Dedifferentiated amniotic fluid mesenchymal stem cell (primary cell): ENCODE measurements at regions not wholly inside any gene's neighbourhood (a gene's known extent, or its start where the extent isn't known, plus 50 kb on each side); places are given as distances from the start of the nearest gene placed in this dataset.
"Not testable (repeated sequence)": the region's sequence is repeated elsewhere in the genome, so short reads cannot be mapped to it uniquely, and the experiment has no call there.

Experiments
- DNase-seq: peaks from one replicate; pipeline ENCODE4 v3.0.0-alpha.2; 2016; ENCODE audit errors: extremely low spot score

- no peak for DNase-seq
These were observed 260.6 kb upstream of the NBEA start for GRCh38 chr13:34681405-34681955.

GRCh38 chr13:34695063-34695462 lies 247.0 kb upstream of the NBEA start:
- DNase-seq = no peak

DNA sequence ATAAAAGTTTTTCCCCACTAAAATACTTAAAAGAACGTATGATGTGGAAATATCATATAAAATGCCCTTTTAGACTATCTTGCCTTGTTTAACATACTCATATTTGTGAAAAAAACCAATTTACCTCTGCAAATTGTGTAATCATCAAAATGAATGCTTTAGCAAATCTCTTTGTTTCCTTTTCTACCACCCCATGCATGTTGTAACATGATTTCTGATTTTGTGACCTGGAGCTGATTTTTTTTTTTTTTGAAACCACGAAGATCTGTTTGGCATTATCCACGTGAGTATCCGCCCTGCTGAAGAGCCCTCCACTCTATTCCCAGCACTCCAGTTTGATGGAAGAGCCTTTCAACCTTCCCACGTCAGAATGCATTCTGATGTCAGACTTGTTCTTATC lies 245.8 kb upstream of the NBEA start:
- no peak for DNase-seq

DNA sequence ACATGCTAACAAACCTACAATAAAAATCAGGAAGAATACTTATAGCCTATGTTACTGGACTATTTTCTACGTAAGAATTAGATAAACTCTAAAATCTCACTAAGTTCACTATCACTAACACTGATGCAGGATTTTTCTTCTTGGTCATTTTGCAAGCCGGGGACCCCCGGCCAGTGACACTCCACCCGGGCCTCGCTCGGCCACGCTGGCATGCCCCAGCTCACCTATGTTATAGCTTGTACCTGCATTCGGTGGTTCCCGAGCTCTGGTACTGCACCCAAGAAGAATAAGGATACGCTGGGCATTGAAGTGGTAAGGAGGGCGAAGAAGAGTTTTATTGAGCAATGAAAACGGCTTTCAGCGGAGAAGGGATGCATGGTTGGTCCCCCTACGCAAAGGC lies 245.3 kb upstream of the NBEA start:
- DNase-seq = no peak

- DNase-seq = peak; percentile 61
These were observed 243.1 kb upstream of the NBEA start for GRCh38 chr13:34698945-34699344.

DNA sequence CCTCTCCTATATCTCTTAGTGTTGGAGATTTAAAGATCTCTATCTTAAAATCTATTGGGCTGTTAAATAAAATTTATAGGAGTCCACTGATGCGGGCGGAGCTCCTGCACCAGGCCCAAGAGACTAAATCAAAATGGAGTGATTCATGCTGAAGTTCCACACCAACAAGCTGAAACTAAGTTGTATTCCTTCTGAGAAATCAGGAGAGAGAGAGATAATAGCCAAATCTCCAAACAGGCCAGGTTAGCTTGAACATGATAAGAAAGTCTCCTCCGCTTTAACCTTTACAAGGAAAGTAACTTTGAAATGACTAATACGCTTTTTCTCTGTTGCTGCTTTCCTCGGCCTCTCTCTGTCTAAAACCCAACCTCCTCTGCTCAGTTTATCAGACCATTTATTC lies 241.9 kb upstream of the NBEA start:
- no peak for DNase-seq

DNA sequence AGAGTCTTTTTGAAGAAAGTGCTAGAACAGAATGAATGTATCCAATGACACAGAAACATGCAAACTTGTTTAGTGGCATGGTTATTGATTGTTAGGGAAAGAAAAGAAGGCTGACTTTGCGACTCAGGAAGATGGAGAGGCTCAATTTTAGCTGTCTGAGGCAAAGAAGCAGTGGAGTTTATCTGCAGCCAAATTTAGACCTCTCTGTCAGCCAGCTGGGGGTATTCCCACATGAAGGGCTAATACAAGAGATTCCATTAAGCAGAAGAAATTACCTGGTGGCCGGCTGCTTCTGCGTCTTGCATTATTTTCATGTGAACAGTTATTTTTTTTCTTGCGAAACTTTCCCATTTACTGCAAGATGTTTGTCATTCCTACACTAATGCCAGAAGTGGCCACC lies 240.2 kb upstream of the NBEA start:
- no peak for DNase-seq

- DNase-seq = no peak
These were observed 233.3 kb upstream of the NBEA start for GRCh38 chr13:34708566-34709313.

- no peak for DNase-seq
These were observed 222.8 kb upstream of the NBEA start for GRCh38 chr13:34719060-34719875.

- DNase-seq = no peak
These were observed 221.5 kb upstream of the NBEA start for GRCh38 chr13:34720618-34721017.

DNA sequence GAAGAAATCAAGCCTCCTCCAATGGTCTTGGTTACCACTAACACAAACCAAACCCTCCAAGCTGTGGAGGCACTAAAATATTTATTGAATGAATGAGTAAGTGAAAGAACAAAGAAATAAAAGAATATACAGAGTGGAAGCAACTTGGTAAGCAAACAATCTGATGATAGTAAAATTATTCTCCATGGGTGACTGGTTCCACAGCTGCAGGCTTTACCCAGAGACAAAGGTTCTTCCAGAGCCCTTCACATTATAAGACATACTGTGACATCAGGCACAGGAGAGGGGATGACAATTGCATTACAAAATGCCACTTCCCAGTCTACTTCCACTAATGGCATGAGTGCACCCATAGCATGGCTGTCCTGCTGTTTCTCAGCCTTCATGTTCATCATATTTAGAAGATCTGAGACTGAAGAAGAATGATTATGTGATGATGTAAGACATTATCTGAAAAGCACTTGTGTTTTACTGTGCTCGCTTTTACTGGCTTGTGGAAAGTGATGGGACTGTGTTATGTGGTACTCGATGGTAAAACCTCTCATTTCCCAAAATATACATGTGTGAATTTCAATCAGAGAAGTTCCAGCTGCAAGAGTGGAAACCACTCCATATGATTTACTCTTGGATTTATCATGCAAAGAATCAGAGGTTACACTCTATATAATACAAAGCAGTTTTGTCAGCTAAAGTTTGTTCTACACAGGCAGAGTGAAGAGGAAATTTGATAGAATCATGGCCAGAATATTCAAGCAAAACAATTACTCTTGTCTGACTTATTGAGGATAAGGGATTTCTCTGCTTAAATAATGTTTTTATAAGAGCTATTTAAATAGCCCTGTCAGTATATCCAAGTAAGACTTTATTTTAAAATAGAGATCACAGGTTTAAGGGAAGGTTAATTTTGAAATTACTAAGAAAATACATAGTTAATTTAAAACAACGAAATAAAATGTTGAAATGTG lies 220.2 kb upstream of the NBEA start:
- DNase-seq = no peak

- DNase-seq = no peak
These were observed 219.1 kb upstream of the NBEA start for GRCh38 chr13:34722922-34723321.

GRCh38 chr13:34730961-34731360 lies 211.1 kb upstream of the NBEA start:
- no peak for DNase-seq

DNA sequence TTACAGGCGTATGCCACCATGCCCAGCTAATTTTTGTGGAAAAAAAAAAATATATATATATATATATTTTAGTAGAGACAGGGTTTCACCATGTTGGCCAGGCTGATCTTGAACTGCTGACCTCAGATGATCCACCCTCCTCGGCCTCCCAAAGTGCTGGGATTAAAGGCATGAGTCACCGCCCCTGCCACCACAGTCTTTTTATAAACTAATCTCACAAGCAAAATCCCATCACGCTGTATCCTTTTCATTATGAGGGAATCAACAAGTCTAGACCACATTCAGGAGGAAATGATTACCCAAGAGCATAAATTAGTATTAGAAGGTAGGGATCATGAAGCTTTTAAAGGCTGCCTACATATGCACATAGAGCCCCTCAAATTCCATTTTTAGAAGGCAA lies 210.6 kb upstream of the NBEA start:
- no peak for DNase-seq

GRCh38 chr13:34733721-34734120 lies 208.3 kb upstream of the NBEA start:
- DNase-seq = no peak

GRCh38 chr13:34734932-34735331 lies 207.1 kb upstream of the NBEA start:
- DNase-seq = no peak

- DNase-seq = no peak
These were observed 203.6 kb upstream of the NBEA start for GRCh38 chr13:34738254-34738992.

- not testable (repeated sequence) for DNase-seq
These were observed 195.0 kb upstream of the NBEA start for GRCh38 chr13:34747056-34747455.

DNA sequence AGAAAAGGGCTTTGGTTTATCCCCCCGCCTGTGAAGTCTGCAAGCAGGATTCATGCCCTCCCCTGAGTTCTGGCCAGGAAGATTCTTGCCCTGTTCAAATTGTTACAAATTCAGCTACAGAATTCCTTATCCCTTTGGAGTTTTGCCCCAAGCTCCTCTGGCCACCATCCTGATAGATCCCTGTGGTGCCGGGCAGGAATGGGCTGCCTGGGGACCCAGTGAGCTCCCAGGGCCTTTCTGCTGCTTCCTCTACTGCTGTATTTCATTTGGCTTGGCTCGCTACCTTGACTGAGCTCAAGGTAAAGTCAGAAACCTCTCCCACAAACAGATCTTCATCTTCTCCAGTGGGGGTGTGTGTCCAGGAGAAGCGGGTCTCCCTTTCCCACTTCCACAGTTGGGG lies 194.6 kb upstream of the NBEA start:
- DNase-seq = no peak

- no peak for DNase-seq
These were observed 194.0 kb upstream of the NBEA start for GRCh38 chr13:34748073-34748472.

GRCh38 chr13:34748596-34748995 lies 193.5 kb upstream of the NBEA start:
- no peak for DNase-seq
